HG03565 (cell line): ENCODE measurements at regions not wholly inside any gene's neighbourhood (a gene's known extent, or its start where the extent isn't known, plus 50 kb on each side); places are given as distances from the start of the nearest gene placed in this dataset.
A peak's percentile ranks its signal among the peaks of the same experiment; 100 is the strongest.

Experiments used
- ATAC-seq: cut with Tn5 transposase; IDR thresholded peaks from one replicate; pipeline ENCODE4 v1.9.1; 2021; ENCODE audit warnings: mild to moderate bottlenecking, moderate library complexity; ENCODE audit not compliant: unreplicated experiment

- no peak for ATAC-seq
Measured at GRCh38 chr10:54903745-54904144, 102.7 kb upstream of the PCDH15 start.

- peak; percentile 89 for ATAC-seq
Measured at GRCh38 chr10:54900584-54900983, 99.6 kb upstream of the PCDH15 start.

- ATAC-seq: no peak
Measured at GRCh38 chr10:54880996-54881395, 80.0 kb upstream of the PCDH15 start.

- no peak for ATAC-seq
Measured at GRCh38 chr10:54869022-54869421, 68.0 kb upstream of the PCDH15 start.

- no peak for ATAC-seq
Measured at GRCh38 chr10:54866666-54867065, 65.6 kb upstream of the PCDH15 start.

- no peak for ATAC-seq
Measured at GRCh38 chr10:54854843-54855242, 53.8 kb upstream of the PCDH15 start.

GRCh38 chr10:54854389-54854788 lies 53.4 kb upstream of the PCDH15 start:
- ATAC-seq: no peak

- no peak for ATAC-seq
Measured at GRCh38 chr10:54853883-54854282, 52.9 kb upstream of the PCDH15 start.
